GM12892 (cell line): ENCODE measurements at regions not wholly inside any gene's neighbourhood (a gene's known extent, or its start where the extent isn't known, plus 50 kb on each side); places are given as distances from the start of the nearest gene placed in this dataset.

Source experiments
- DNase-seq: peaks from one replicate; pipeline ENCODE4 v3.0.0; 2011; ENCODE audit not compliant: insufficient read length
- FAIRE-seq: peaks from 2 replicates; lab custom pipeline; 2011; peaks lifted over from hg19 to GRCh38; lab: Jason Lieb, UNC
- POLR2A ChIP-seq: IDR thresholded peaks from 2 replicates; pipeline ENCODE4 v1.6.1; 2011; ENCODE audit warnings: low read depth, low read length, control low read depth
- POLR2AphosphoS5 ChIP-seq: IDR thresholded peaks from 2 replicates; pipeline ENCODE4 v1.6.1; 2011; ENCODE audit warnings: low read depth, low read length, control low read depth
- TAF1 ChIP-seq: IDR thresholded peaks from 2 replicates; pipeline ENCODE4 v1.6.1; 2011; ENCODE audit warnings: low read depth, mild to moderate bottlenecking, control low read depth, low read length, borderline replicate concordance

DNA sequence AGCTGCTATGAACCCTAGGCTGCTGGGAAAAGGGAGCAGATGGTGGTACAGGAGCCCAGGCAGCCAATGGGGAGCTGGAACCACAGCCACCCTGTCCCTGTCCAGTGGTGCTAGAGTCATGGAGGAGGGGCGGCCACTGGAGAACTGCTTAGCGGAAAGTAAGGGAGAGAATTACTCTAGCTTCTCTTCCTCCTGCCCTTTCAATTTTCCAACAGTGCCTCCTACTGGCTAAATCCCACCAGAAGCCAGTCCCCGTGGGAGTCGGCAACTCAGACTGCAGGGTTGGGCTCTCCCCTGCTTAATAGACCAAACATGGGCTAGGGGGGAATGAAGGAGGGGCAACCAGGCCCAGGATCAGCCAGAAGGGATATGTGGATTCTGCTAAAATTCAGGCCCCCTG, 154.5 kb downstream of the ACTL8 start:
- no peak for DNase-seq
- TF ChIP-seq TAF1, result no peak
- TF ChIP-seq POLR2A, result no peak
- no peak for TF ChIP-seq POLR2AphosphoS5
- no peak for FAIRE-seq

DNA sequence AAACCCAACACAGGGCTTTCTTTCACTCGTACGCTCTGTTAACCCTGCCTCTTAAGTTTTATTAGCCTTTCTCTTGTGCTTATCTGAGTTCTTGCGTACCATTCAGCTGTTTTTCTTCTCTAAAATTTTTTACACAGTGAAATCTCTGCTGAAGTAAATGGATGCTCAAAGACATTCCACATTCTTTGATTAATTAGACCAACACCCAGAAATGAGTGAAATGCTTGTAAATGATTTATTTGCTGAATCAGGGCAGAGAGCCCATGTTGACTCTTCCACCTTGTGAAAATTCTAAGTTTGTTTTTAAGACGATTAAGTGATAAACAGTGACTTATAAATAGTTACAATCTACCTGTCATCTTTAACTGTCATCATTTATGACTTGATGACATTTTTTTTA, 156.7 kb downstream of the ACTL8 start:
- TF ChIP-seq POLR2A (no peak), POLR2AphosphoS5 (no peak), TAF1 (no peak)
- FAIRE-seq (no peak), DNase-seq (no peak)

DNA sequence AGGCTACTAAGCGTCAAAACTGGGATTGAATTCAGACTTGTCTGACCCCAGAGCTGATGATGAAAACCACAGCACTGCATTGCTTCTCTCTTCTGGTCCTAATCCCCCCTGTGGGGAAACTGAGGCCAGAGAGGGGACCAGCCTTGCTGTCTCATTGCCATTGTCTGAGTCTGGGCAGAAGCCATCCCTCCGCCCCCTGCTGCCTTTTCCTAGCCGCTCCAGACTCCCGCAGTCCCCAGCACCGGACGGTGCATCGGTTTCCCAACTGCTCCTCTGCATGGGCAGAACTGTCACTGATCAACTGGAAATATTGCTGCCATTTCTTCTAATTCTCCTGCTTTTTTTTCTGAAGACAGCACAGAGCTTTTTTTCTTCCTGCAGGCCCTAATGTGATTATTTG, 157.4 kb downstream of the ACTL8 start:
- DNase-seq (no peak), FAIRE-seq (no peak)
- TF ChIP-seq TAF1 (no peak), POLR2A (no peak), POLR2AphosphoS5 (no peak)

DNA sequence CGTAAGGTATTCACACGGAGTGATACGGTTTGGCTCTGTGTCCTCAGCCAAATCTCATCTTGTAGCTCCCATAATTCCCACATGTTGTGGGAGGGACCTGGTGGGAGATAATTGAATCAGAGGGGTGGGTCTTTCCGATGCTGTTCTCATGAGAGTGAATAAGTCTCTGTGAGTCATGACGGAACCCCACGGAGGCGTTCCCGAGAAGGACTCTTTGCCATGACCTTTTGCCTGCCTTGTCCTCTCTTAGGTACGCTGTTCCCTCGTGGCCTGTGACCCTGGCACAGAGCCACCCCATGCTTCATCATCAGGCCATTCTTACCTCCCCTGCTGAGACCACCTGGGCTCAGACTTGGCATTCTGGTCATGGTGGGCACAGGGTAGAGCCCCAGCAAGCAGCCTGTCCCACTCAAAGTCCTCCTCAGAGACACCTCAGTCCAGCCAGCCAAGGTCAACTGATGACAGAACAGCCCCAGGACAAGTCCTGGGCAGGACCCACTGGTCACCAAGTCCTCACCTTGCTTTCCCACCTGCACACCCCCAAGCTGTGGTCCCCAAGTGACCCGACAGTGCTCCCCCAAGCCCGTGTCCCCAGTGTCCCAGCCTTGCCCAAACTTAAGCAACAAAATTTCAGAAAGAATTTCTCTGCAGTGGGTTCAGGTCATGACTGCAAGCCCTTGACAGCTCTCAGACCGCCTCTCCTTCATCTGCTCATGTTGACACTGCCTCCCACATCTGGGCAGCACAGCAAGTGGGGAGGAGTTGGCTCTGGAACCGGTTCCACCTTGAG, 158.4 kb downstream of the ACTL8 start:
- TF ChIP-seq POLR2AphosphoS5 (no peak), POLR2A (no peak), TAF1 (no peak)
- DNase-seq (no peak), FAIRE-seq (no peak)

DNA sequence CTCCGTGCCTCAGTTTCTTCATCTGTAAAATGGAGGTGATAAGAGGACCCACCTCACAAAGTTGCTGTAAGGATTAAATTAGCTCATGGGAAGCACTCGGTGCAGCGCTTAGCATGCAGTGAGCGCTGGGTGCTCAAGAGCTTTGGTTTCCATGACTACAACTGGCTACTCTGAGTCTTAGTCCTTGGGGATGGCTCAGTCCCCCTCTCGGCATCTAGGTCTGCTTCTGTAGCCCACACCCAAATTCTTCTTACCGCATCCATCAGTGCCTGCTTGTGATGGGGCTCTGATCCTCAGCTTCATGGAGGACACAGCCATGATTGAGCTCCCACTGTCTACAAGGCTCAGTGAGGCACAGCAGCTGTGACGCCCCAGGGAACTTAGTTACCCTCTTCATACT, 159.0 kb downstream of the ACTL8 start:
- TF ChIP-seq POLR2AphosphoS5 (no peak), POLR2A (no peak), TAF1 (no peak)
- FAIRE-seq (no peak), DNase-seq (no peak)

DNA sequence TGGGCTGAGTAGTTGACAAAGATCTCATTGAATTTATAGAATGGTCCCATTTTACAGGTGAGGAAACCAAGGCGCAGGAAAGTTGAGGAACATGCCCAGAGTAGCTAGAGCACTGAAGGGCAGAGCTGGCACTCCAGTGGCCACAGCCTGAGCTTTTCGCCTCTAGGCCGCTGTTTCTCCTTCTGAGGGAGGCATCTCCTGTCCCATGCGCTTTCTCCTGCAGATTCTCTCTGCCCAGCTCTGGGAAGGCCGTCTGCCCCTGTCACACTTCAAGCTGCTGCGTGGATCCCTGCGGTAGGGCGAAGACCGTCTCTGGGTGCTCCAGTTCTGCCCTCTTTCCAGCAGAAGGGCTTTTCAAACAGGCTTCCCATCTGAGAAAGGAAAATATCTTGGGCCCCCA, 159.9 kb downstream of the ACTL8 start:
- FAIRE-seq, result no peak
- DNase-seq, result no peak
- TF ChIP-seq POLR2AphosphoS5 (no peak), POLR2A (no peak), TAF1 (no peak)

DNA sequence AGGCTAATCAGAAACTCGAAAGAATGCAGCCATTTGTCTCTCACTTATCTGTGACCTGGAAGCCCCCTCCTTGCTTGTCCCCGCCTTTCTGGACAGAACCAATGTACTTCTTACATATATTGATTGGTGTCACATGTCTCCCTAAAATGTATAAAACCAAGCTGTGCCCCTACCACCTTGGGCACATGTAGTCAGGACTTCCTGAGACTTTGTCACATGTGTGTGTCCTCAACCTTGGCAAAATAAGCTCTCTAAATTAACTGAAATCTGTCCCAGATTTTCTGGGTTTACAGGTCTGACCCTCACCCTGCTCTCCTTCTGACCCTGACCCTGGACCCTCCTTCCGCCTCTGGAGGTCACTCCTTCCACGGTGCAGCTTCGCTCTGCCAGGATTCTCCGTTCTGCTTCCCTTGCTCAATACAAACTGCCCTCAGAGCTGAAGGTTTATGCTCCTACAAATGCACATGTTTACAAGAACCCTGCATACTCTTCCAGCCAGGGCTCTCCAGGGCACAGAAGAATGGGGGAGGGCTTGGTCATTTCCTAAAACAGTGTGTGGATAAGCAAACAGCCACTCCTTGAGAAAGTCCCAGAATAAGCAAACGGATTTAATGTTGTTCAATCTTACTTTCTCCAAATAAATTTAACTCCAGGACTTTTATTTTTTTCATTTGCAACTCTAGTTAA, 160.5 kb downstream of the ACTL8 start:
- TF ChIP-seq POLR2A, result no peak
- TF ChIP-seq POLR2AphosphoS5, result no peak
- no peak for TF ChIP-seq TAF1
- FAIRE-seq (no peak), DNase-seq (no peak)

DNA sequence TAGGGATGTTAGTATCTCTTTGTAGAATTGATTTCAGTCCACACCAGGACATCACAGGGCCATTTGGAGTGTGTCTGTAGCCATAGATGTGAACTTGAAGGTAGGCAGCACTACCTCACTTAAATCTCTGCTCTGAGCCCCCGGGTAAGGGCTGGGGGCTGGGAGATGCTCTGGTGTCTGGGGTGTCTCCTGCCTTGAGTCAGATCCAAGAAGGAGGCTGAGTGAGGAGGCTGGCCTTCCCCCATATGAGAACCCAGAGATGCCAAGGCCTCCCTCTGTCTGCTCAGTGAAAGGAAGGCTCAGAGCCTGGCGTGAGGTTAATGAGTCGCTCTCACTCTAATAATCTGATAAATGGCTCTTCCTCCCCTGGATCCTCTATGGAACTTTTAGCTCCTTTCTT, 161.6 kb downstream of the ACTL8 start:
- DNase-seq (no peak), FAIRE-seq (no peak)
- TF ChIP-seq POLR2A, result no peak
- TF ChIP-seq TAF1, result no peak
- TF ChIP-seq POLR2AphosphoS5, result no peak

DNA sequence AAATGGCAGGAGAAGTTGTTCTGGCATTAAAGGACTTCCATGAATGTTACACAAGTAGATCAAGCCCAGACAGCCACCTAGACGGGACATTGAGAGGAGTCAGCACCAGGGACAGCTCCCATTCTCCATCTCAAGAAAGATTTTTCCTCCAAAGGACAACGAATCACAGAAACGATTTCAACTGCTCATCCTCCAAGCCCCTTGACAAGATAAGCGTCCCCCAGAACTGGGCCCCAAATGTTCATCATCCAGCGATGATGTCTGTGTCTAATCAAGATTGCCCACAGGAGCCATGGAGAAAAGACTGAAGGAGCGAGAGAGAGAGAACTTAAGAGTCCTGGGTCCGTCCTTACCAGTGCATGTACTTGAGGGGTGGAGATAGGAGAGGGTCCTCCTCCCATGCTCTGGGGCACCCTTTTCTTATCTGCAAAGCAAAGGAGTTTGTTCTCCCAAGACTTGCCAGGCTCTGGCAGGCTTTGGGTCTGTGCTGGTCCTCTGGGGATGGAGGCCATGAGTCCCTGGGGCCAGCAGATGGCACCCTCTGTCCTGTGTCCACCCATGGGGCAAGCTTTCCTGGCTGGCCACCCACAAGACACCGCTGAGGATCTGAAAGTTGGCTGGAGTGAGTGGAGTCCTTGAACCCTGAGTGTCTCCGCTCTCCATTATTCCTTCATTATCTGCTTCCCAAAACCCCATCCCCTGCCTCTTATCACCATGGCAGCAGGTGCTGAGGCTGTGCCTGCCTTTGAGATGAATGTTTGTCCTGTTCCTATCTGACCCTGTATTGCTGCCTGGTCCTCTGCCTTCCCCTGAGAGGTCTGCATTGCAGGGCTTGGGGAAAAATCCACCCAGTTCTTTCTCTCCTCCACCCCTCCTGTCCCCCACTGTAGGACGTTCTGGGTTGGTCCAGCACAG, 164.6 kb downstream of the ACTL8 start:
- no peak for TF ChIP-seq POLR2AphosphoS5
- no peak for TF ChIP-seq POLR2A
- no peak for TF ChIP-seq TAF1
- no peak for FAIRE-seq
- no peak for DNase-seq

DNA sequence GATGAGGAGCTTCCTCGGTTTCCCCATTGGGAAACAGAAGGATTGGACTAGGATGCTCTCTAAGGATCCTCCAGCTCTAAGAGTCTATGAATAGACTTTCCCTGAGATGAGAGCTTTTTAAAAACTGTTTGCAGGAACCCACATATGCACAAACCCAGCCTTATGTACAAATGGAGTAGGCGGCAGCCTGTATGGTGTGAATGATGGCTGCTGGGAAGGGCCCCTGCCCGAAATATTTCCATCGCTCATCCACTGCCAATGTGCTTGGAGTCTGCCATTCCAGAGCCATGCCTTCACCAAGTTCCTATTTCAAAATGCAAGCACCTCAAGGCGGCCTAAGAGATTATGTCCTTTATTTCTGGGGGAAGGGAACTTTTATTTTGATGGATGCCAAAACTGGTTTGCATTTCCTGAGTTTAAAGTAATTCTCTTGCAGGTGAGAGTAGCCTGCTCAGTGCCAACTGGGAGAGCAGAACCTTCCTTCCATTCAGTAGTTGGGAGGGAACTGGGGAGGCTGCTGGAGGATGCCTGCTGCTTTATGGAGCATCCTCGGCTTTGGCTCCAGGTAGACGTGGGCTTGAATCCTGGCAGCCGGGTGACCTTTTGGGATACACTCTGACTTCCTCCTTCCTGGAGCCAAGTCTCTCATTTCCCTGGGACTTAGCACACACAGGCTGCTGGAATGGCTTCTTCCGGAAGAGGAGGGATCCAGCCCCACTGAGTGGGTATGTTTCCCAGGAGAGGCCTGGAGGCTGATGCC, 165.9 kb downstream of the ACTL8 start:
- DNase-seq, result no peak
- no peak for TF ChIP-seq POLR2A
- TF ChIP-seq POLR2AphosphoS5, result no peak
- no peak for TF ChIP-seq TAF1
- no peak for FAIRE-seq
